ENCODE measurements at regions not wholly inside any gene's neighbourhood (a gene's known extent, or its start where the extent isn't known, plus 50 kb on each side); places are given as distances from the start of the nearest gene placed in this dataset.

- no peak for TF ChIP-seq FOXP4 (CRISPR knock-in tag; IDR thresholded peaks at IDR 0.05)
- TF ChIP-seq ZNF425 (CRISPR knock-in tag; conservative IDR thresholded peaks at IDR 0.05), result no peak
- TF ChIP-seq HMGA2 (CRISPR knock-in tag; IDR thresholded peaks at IDR 0.05), result no peak
- no peak for TF ChIP-seq OVOL2 (CRISPR knock-in tag; IDR thresholded peaks at IDR 0.05; ENCODE audit: borderline replicate concordance)
- no peak for TF ChIP-seq PRRX2 (CRISPR knock-in tag; IDR thresholded peaks at IDR 0.05)
- no peak for TF ChIP-seq CREB1 (CRISPR knock-in tag; IDR thresholded peaks at IDR 0.05)
- no peak for TF ChIP-seq TCF7 (CRISPR knock-in tag; IDR thresholded peaks at IDR 0.05; ENCODE audit: low read depth)
- TF ChIP-seq KAT7 (CRISPR knock-in tag; IDR thresholded peaks at IDR 0.05; ENCODE audit: borderline replicate concordance), result no peak
- no peak for TF ChIP-seq ZNF416 (CRISPR knock-in tag; IDR thresholded peaks at IDR 0.05)
- TF ChIP-seq, protein P1, sequence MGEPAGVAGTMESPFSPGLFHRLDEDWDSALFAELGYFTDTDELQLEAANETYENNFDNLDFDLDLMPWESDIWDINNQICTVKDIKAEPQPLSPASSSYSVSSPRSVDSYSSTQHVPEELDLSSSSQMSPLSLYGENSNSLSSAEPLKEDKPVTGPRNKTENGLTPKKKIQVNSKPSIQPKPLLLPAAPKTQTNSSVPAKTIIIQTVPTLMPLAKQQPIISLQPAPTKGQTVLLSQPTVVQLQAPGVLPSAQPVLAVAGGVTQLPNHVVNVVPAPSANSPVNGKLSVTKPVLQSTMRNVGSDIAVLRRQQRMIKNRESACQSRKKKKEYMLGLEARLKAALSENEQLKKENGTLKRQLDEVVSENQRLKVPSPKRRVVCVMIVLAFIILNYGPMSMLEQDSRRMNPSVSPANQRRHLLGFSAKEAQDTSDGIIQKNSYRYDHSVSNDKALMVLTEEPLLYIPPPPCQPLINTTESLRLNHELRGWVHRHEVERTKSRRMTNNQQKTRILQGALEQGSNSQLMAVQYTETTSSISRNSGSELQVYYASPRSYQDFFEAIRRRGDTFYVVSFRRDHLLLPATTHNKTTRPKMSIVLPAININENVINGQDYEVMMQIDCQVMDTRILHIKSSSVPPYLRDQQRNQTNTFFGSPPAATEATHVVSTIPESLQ (CRISPR knock-in tag; IDR thresholded peaks at IDR 0.05), result no peak
- no peak for TF ChIP-seq MYBL2 (CRISPR knock-in tag; IDR thresholded peaks at IDR 0.05)
- TF ChIP-seq, protein P2, sequence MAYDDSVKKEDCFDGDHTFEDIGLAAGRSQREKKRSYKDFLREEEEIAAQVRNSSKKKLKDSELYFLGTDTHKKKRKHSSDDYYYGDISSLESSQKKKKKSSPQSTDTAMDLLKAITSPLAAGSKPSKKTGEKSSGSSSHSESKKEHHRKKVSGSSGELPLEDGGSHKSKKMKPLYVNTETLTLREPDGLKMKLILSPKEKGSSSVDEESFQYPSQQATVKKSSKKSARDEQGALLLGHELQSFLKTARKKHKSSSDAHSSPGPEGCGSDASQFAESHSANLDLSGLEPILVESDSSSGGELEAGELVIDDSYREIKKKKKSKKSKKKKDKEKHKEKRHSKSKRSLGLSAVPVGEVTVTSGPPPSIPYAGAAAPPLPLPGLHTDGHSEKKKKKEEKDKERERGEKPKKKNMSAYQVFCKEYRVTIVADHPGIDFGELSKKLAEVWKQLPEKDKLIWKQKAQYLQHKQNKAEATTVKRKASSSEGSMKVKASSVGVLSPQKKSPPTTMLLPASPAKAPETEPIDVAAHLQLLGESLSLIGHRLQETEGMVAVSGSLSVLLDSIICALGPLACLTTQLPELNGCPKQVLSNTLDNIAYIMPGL (CRISPR knock-in tag; IDR thresholded peaks at IDR 0.05), result no peak
- TF ChIP-seq ESRRA (CRISPR knock-in tag; IDR thresholded peaks at IDR 0.05; ENCODE audit: borderline replicate concordance), result no peak
- ATAC-seq (no peak), DNase-seq (ENCODE audit: low spot score) (no peak)
- ChIA-PET CTCF (no interaction called here), POLR2A (no interaction called here)
- Mint-ChIP-seq H3K27ac (no peak overlapping the region), H3K27me3 (ENCODE audit: low read depth) (no peaks in the 10 kb centered on the region), H3K36me3 (no peaks in the 10 kb centered on the region), H3K4me1 (peaks cover 17% of the 10 kb centered on the region), H3K4me3 (no peak overlapping the region), H3K9me3 (no peaks in the 10 kb centered on the region)
Observed at GRCh38 chr2:187274146-187274545, 173.9 kb downstream of the CALCRL start.

- no peak for ATAC-seq
- TF ChIP-seq ERG (CRISPR knock-in tag; IDR thresholded peaks at IDR 0.05) (no peak), ZNF219 (CRISPR knock-in tag; IDR thresholded peaks at IDR 0.05; ENCODE audit: borderline replicate concordance) (no peak), ZNF532 (CRISPR knock-in tag; IDR thresholded peaks at IDR 0.05; ENCODE audit: borderline replicate concordance) (no peak)
- TF ChIP-seq, protein P3, sequence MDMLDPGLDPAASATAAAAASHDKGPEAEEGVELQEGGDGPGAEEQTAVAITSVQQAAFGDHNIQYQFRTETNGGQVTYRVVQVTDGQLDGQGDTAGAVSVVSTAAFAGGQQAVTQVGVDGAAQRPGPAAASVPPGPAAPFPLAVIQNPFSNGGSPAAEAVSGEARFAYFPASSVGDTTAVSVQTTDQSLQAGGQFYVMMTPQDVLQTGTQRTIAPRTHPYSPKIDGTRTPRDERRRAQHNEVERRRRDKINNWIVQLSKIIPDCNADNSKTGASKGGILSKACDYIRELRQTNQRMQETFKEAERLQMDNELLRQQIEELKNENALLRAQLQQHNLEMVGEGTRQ (CRISPR knock-in tag; IDR thresholded peaks at IDR 0.05), result no peak
Observed at GRCh38 chr2:187272255-187272654, 175.8 kb downstream of the CALCRL start.

More at GRCh38 chr2:187272255-187272654, 175.8 kb downstream of the CALCRL start:
- Mint-ChIP-seq H3K4me3 (no peak overlapping the region), H3K9me3 (no peaks in the 10 kb centered on the region), H3K27ac (no peak overlapping the region; the same call in 1 of the 2 replicates), H3K36me3 (no peaks in the 10 kb centered on the region), H3K27me3 (ENCODE audit: low read depth) (no peaks in the 10 kb centered on the region), H3K4me1 (peaks cover 12% of the 10 kb centered on the region)
- DNase-seq (ENCODE audit: low spot score), result no peak
- POLR2A ChIA-PET, result no interaction called here
- CTCF ChIA-PET, result interaction anchor here (1.0 to 1.1 kb wide), 2 partner anchors 134 to 176 kb away, joined by 4 to 5 read pairs; partner anchors contain the start of gene CALCRL
